ENCODE measurements at regions not wholly inside any gene's neighbourhood (a gene's known extent, or its start where the extent isn't known, plus 50 kb on each side); places are given as distances from the start of the nearest gene placed in this dataset.
"Not testable (repeated sequence)": the region's sequence is repeated elsewhere in the genome, so short reads cannot be mapped to it uniquely, and the experiment has no call there.

GRCh38 chr15:58344213-58345070 is 87.3 kb upstream of the LIPC start:
- no peak for ATAC-seq
- DNase-seq = no peak
- intact Hi-C loops (cut with DNase I) = no loop called here

DNA sequence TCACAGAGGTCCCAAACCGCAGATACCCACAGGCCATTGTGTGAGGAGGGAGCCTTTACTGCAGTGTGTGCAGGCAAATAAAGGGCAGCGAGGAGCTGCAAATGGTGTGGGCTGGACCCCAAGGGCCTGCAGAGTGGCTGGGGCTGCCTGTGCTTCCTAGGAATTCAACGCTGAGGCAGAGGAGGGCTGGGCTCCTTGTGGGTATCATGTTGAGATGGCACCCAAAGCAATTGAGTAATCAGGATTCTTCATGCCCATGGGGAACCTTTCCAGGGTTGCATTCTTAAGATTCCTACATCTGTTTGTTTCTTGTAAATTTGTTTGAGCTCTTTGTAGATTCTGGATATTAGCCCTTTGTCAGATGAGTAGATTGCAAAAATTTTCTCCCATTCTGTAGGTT is 85.4 kb upstream of the LIPC start:
- intact Hi-C loops (cut with DNase I) = no loop called here
- ATAC-seq (peak; percentile 30 to 77), DNase-seq (no peak)

- DNase-seq (no peak), ATAC-seq (no peak)
- intact Hi-C loops (cut with DNase I) = no loop called here
Observed at GRCh38 chr15:58348095-58348812, 83.5 kb upstream of the LIPC start.

DNA sequence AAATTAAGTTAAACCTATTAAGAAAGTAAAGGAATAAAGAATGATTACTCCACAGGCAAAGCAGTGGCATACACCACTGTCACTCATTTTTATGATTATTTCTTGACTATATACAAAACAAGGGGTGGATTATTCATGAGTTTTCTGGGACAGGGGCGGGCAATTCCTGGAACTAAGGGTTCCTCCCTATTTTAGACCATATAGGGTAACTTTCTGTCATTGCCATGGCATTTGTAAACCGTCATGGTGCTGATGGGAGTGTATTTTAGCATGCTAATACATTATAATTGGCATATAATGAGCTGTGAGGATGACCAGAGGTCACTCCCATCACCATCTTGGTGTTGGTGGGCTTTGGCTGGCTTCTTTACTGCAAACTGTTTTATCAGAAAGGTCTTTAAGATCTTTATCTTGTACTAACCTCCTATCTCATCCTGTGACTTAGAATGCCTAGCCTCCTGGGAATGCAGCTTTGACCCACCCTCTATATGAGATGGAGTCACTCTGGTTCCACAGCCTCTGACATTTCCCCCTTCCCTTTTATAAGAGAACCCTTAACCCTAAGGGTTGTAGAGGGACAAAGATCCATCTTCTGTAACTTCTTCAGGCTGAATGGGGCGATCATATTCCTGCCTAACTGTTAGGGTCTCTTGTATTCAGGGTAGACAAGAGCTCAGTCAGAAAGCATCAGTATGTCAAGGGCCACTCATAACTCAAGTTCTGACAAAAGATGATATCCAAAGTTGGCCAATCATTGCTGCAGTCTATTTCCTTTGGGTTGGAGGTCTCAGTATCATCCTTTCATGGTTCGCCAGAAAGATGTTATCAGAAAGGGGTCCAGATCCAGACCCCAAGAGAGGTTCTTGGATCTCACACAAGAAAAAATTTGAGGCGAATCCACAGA is 79.5 kb upstream of the LIPC start:
- intact Hi-C loops (cut with DNase I) = no loop called here
- ATAC-seq = no peak
- no peak for DNase-seq

- ATAC-seq (peak in 1 of 2 donors; percentile 12), DNase-seq (no peak)
- intact Hi-C loops (cut with DNase I) = no loop called here
Observed at GRCh38 chr15:58355382-58355971, 76.3 kb upstream of the LIPC start.

DNA sequence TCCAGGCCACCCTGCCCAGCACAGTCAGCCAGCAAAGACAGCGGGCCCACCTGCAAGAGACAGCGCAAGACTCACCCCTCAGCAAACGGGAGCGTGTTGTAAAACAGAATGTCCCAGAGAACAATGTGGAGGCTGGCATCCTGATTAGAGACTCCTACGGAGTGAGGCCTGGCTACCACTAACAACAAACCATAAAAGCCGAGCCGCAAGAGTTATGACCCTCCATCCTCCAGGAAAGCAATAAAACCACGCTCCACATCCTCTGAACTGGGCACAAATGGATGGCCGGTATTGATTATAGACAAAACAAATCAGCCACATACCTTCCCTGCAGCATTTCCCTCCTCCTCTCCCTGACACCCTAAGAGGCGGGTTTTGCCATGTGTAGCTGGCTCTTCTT is 75.8 kb upstream of the LIPC start:
- intact Hi-C loops (cut with DNase I) = no loop called here
- ATAC-seq = no peak

DNA sequence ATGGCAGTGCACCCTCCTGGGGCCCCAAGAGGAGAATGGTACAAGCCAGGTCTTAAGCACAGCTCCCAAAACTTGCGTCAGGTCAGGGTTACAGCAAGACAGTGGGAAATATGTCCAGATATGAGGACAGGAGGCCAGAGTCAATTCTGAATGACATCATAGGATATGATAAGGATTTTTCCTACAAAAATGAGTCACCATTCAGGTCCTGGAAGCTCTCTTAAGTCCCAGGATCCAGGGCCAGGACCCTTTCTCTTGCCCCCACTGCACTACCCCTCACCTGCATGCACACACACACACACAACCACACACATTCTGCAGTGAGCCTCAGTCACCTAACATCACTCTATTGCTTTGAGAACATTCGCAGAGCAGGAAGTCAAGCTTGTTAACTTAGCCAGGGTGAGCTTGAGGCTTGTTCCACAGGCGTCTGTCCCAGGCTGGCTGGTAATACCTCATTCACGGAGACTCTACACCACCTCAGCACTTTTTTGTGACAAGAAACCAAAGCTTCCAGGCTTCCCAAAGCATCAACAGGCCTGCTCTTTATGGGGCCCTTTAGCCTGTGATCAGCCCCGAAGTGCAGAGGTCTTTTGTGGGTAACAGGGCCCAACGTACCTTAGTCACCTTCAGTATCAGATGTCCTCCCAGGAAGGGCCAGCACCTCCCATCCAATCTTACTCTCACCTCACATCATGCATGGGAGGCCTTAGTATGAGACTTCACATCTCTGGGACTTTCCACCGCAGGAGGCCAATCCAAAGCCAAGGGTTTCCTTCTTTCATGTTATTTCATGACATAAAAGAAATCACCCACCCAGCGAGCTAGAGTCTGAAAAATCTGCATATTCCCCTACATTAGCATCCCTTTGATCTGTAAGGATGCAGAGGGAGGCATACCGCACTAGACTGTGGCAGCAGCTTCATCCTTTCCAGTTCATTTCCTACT is 74.0 kb upstream of the LIPC start:
- intact Hi-C loops (cut with DNase I) = no loop called here
- no peak for ATAC-seq

More for the DNA sequence above, 75.8 kb upstream of the LIPC start:
- no peak for DNase-seq

DNA sequence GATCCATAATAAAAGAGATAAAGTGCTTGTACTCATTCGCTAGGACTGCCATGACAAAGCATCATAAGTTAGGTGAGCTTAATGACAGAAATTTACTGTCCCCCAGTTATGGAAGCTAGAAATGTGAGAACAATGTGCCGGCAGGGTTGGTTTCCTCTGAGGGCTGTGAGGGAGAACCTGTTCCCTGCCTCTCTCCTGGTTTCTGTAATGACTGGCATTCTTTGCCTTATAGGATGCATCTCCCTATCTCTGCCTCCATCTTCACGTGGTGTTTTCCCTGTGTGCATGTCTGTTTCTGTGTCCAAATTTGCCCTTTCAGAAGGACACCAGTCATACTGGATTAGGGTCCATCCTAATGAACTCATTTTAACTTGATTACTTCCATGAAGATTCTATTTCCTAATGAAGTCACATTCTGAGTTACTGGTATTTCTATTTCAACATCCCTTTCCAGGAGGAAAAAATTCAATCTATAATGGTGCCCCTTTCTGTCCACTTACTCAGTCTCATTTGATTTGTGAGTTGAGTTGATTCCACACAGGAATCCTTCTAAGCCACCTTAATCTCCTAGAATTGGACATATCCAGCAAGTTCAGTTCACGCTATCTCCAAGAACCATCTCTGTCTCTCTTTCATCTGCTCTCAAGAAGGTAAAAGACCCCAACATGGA is 71.2 kb upstream of the LIPC start:
- DNase-seq = no peak
- no peak for ATAC-seq
- intact Hi-C loops (cut with DNase I) = no loop called here

More for the DNA sequence above, 74.0 kb upstream of the LIPC start:
- DNase-seq = no peak

DNA sequence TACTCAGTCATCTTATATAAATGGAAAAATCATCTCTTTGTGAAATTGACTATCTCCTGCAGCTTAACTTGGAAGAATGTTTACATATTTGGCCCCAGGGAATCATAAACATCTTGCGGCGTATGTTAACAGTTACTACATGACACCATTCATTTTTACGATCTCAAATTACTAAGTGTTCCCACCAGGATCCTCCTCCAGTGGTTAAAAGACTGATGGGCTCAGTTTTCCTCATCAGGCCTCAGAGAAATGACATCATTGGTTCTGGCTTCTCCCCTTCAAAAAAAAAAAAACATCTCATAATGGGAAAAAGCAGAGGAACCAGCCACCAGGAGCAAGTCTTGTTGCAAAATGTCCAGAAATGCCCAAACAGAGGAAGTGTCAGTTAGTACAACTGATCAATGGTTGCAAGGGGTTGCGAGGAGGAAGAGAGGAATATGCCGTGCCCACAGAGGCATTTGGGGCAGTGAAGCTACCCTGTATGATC is 70.5 kb upstream of the LIPC start:
- intact Hi-C loops (cut with DNase I) = no loop called here
- ATAC-seq (peak in 1 of 2 donors; percentile 44), DNase-seq (no peak)

GRCh38 chr15:58362262-58362922 is 69.4 kb upstream of the LIPC start:
- ATAC-seq = no peak
- intact Hi-C loops (cut with DNase I) = no loop called here
- no peak for DNase-seq

GRCh38 chr15:58363118-58363517 is 68.7 kb upstream of the LIPC start:
- peak; percentile 47 for DNase-seq
- intact Hi-C loops (cut with DNase I); ATAC-seq: not testable (repeated sequence)

DNA sequence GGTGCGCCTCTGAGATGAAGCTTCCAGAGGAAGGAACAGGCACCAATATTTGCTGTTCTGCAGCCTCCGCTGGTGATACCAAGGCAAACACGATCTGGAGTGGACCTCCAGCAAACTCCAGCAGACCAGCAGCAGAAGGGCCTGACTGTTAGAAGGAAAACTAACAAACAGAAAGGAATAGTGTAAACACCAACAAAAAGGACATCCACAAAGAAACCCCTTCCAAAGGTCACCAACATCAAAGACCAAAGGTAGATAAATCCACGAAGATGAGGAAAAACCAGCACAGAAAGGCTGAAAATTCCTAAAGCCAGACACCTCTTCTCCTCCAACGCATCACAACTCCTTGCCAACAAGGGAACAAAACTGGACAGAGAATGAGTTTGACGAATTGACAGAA is 68.1 kb upstream of the LIPC start:
- intact Hi-C loops (cut with DNase I); DNase-seq; ATAC-seq: not testable (repeated sequence)

GRCh38 chr15:58365098-58365497 is 66.7 kb upstream of the LIPC start:
- intact Hi-C loops (cut with DNase I); ATAC-seq; DNase-seq: not testable (repeated sequence)

GRCh38 chr15:58369261-58369701 is 62.5 kb upstream of the LIPC start:
- intact Hi-C loops (cut with DNase I) = no loop called here
- no peak for DNase-seq
- ATAC-seq = peak in 1 of 2 donors; percentile 46

DNA sequence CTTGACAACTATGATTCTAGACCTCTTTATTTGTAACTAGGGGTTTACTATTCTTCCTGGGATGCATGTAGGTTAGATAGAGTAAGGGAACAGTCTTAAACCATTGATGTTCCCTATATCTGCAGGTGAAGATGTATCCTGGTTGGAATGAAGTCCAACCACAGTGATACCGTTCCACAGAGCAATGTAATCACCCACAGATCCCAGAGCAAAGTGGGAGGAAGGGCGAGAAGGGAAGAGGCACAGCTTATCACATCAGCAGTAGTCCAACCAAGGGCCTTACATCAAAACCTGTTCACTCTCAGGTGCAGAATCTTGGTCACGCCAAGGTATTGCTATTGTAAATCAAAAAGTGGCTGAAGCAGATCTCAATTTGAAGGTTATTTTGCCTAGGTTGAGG is 61.8 kb upstream of the LIPC start:
- intact Hi-C loops (cut with DNase I) = no loop called here
- ATAC-seq (no peak), DNase-seq (no peak)

DNA sequence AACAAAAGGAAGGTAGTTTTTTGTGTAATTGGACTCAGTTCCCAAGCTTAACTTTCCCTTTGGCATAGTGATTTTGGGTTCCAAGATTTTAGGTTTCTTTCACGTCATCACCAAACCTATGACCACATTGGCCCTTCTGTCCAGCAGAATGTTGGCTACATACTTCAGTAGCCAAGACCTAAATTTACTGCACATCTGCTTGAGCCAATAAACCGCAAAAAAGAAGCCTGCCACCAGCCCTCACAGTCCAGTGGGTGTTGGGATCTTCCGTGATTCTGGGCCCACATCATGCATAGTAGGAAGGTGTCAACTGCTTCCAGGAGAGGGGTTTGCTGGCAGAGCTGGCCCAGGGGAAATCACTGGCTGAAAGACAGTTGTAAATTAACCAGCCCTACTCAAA is 57.6 kb upstream of the LIPC start:
- DNase-seq (no peak), ATAC-seq (no peak)
- intact Hi-C loops (cut with DNase I) = no loop called here

DNA sequence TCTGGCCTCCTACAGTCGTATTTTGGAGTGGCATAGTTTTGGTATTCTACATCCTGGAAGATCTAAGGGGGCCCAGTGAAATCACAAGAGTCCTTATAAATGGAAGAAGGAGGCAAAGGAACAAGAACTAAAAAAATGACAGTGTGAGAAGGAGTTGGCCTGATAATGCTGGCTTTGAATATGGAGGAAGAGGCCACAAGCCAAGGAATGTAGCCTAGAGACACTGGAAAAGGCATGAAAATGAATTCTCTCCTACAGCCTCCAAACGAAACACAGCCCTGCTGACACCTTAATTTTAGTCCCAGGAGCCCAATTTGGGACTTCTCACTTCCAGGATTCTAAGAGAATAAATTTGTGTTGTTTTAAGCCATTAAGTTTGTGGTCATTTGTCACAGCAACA is 54.6 kb upstream of the LIPC start:
- DNase-seq (no peak), ATAC-seq (no peak)
- intact Hi-C loops (cut with DNase I) = no loop called here
